OCI-LY7 (cell line): ENCODE measurements at regions not wholly inside any gene's neighbourhood (a gene's known extent, or its start where the extent isn't known, plus 50 kb on each side); places are given as distances from the start of the nearest gene placed in this dataset.

Experiments
- BruUV-seq: library from RNA; stranded (reverse); fragments of 400-500 nt; replicated peaks from 2 replicates; lab custom pipeline; 2021; lab: Mats Ljungman, UMichigan
- CTCF ChIA-PET: fragments of 300-600 bp; sonication (Branson Sonifier 250); formaldehyde crosslinking; loops from one replicate; lab custom pipeline; 2022; ENCODE audit warnings: antibody characterized with exemption; ENCODE audit not compliant: unreplicated experiment; lab: Charles Lee
- POLR2A ChIA-PET: fragments of 300-600 bp; sonication (Branson Sonifier 250); formaldehyde crosslinking; loops from one replicate; lab custom pipeline; 2022; ENCODE audit warnings: antibody characterized with exemption; lab: Charles Lee
- DNase-seq: peaks from one replicate; pipeline ENCODE4 v3.0.0-alpha.2; 2015; ENCODE audit warnings: low spot score
- H2AFZ ChIP-seq: fragments of 200-600 bp; sonication (generic), shearing (Covaris generic); 2 replicates; pipeline ENCODE4 v1.6.1; 2014; ENCODE audit warnings: mild to moderate bottlenecking, antibody characterized with exemption, low read length, moderate library complexity
- H3K27ac ChIP-seq: fragments of 200-600 bp; sonication (generic); 2 replicates; pipeline ENCODE4 v1.5.1; 2014; ENCODE audit warnings: mixed run types, low read depth, mild to moderate bottlenecking, moderate library complexity, low read length, inconsistent platforms; ENCODE audit not compliant: poor library complexity, severe bottlenecking
- H3K36me3 ChIP-seq: fragments of 200-600 bp; sonication (generic); 2 replicates; pipeline ENCODE4 v1.6.1; 2014; ENCODE audit warnings: mild to moderate bottlenecking, antibody characterized with exemption, low read length, moderate library complexity, mixed read lengths; ENCODE audit not compliant: insufficient read depth
- H3K4me1 ChIP-seq: fragments of 200-600 bp; sonication (generic); 2 replicates; pipeline ENCODE4 v1.5.1; 2014; ENCODE audit warnings: mild to moderate bottlenecking, low read length; ENCODE audit not compliant: insufficient read depth, poor library complexity, severe bottlenecking
- H3K4me2 ChIP-seq: fragments of 200-600 bp; sonication (generic); 2 replicates; pipeline ENCODE4 v1.6.1; 2014; ENCODE audit warnings: mild to moderate bottlenecking, low read length
- H3K4me3 ChIP-seq: fragments of 200-600 bp; sonication (generic); 2 replicates; pipeline ENCODE4 v1.5.1; 2014; ENCODE audit warnings: mild to moderate bottlenecking, low read depth, low read length; ENCODE audit not compliant: poor library complexity, severe bottlenecking
- H3K79me2 ChIP-seq: fragments of 200-600 bp; sonication (generic); 2 replicates; pipeline ENCODE4 v1.6.1; 2016; ENCODE audit warnings: low read depth, mild to moderate bottlenecking, low read length, moderate library complexity, mixed read lengths; ENCODE audit not compliant: insufficient read depth
- H3K9me2 ChIP-seq: fragments of 200-600 bp; sonication (generic); 2 replicates; pipeline ENCODE4 v1.6.1; 2016; ENCODE audit warnings: mild to moderate bottlenecking, low read length, mixed read lengths; ENCODE audit not compliant: insufficient read depth
- H3K9me3 ChIP-seq: fragments of 200-600 bp; sonication (generic); 2 replicates; pipeline ENCODE4 v1.6.1; 2014; ENCODE audit warnings: mild to moderate bottlenecking, mixed run types, low read length, mixed read lengths
- H4K20me1 ChIP-seq: fragments of 200-600 bp; sonication (generic); 2 replicates; pipeline ENCODE4 v1.6.1; 2014; ENCODE audit warnings: mild to moderate bottlenecking, antibody characterized with exemption, low read length, moderate library complexity, mixed read lengths; ENCODE audit not compliant: insufficient read depth
- CTCF ChIP-seq: fragments of 200-600 bp; sonication (generic); conservative IDR thresholded peaks from 2 replicates; pipeline ENCODE4 v1.5.1; 2014; ENCODE audit warnings: mild to moderate bottlenecking, antibody characterized with exemption, low read length, moderate library complexity, mixed read lengths
- EZH2phosphoT487 ChIP-seq: fragments of 200-600 bp; sonication (generic); IDR thresholded peaks from 2 replicates; pipeline ENCODE4 v1.6.1; 2018; ENCODE audit warnings: low read depth, borderline replicate concordance, mild to moderate bottlenecking, mixed run types, antibody characterized with exemption, low read length, moderate library complexity, mixed read lengths
- intact Hi-C: fragments of 100-400 bp; cut with micrococcal nuclease; formaldehyde crosslinking; loops from one replicate; pipeline ENCODE4 v1.10.0; 2022; ENCODE audit not compliant: unreplicated experiment

GRCh38 chr7:48822138-48822537 is 102.2 kb upstream of the CDC14C start:
- CTCF ChIA-PET: no interaction called here
- no peaks in the 10 kb centered on the region for H4K20me1 ChIP-seq
- no TSS peak for BruUV-seq
- no peak for DNase-seq
- H3K9me3 ChIP-seq: no peaks in the 10 kb centered on the region
- no peak overlapping the region for H2AFZ ChIP-seq
- H3K4me2 ChIP-seq: no peak overlapping the region
- H3K36me3 ChIP-seq: no peaks in the 10 kb centered on the region
- H3K27ac ChIP-seq: no peak overlapping the region
- no peak for TF ChIP-seq CTCF
- TF ChIP-seq EZH2phosphoT487: no peak
- H3K4me1 ChIP-seq: no peaks in the 10 kb centered on the region
- no peak overlapping the region for H3K4me3 ChIP-seq
- POLR2A ChIA-PET: interaction anchor here (1.2 kb wide), 1 partner anchor 26 kb away, joined by 3 read pairs; no protein-coding TSS in a partner anchor
- intact Hi-C loops: no loop called here
- no peaks in the 10 kb centered on the region for H3K79me2 ChIP-seq
- H3K9me2 ChIP-seq: no peaks in the 10 kb centered on the region

- H2AFZ ChIP-seq: no peak overlapping the region
- no TSS peak for BruUV-seq
Observed at GRCh38 chr7:48832303-48832845, 92.0 kb upstream of the CDC14C start.

More at GRCh38 chr7:48832303-48832845, 92.0 kb upstream of the CDC14C start:
- CTCF ChIA-PET: no interaction called here
- H3K36me3 ChIP-seq: no peaks in the 10 kb centered on the region
- H3K4me1 ChIP-seq: no peaks in the 10 kb centered on the region
- TF ChIP-seq CTCF (no peak), EZH2phosphoT487 (no peak)
- no peak overlapping the region for H3K4me3 ChIP-seq
- no peaks in the 10 kb centered on the region for H3K9me3 ChIP-seq
- no peak for DNase-seq
- H3K79me2 ChIP-seq: no peaks in the 10 kb centered on the region
- POLR2A ChIA-PET: no interaction called here
- H3K27ac ChIP-seq: no peak overlapping the region
- intact Hi-C loops: no loop called here
- no peak overlapping the region for H3K4me2 ChIP-seq
- no peaks in the 10 kb centered on the region for H3K9me2 ChIP-seq
- no peaks in the 10 kb centered on the region for H4K20me1 ChIP-seq
